B cell (primary cell): ENCODE measurements at regions not wholly inside any gene's neighbourhood (a gene's known extent, or its start where the extent isn't known, plus 50 kb on each side); places are given as distances from the start of the nearest gene placed in this dataset.
"Not testable (repeated sequence)": the region's sequence is repeated elsewhere in the genome, so short reads cannot be mapped to it uniquely, and the experiment has no call there.

Source experiments
- CTCF ChIP-seq: fragments of 200-600 bp; IDR thresholded peaks from one replicate; pipeline ENCODE4 v1.8.0; 2022; ENCODE audit warnings: antibody characterized with exemption, mild to moderate bottlenecking
- EZH2 ChIP-seq: IDR thresholded peaks from 2 replicates; pipeline ENCODE4 v1.6.1; 2012; ENCODE audit warnings: borderline replicate concordance, low read depth, mild to moderate bottlenecking, moderate library complexity, low read length; ENCODE audit not compliant: insufficient read depth, poor library complexity, severe bottlenecking

- not testable (repeated sequence) for TF ChIP-seq CTCF, EZH2
Observed at GRCh38 chr3:22381564-22381963, 630.6 kb upstream of the ZNF385D start.
